HEK293T (cell line): ENCODE measurements at regions not wholly inside any gene's neighbourhood (a gene's known extent, or its start where the extent isn't known, plus 50 kb on each side); places are given as distances from the start of the nearest gene placed in this dataset.

ENCODE experiments used
- BHLHE40 ChIP-seq: fragments of 450-650 bp; IDR thresholded peaks from 2 replicates; pipeline ENCODE4 v1.6.1; 2016; ENCODE audit warnings: mild to moderate bottlenecking, moderate library complexity, borderline replicate concordance
- HDGF ChIP-seq: fragments of 450-650 bp; IDR thresholded peaks from 2 replicates; pipeline ENCODE4 v1.6.1; 2017; ENCODE audit warnings: antibody characterized with exemption, borderline replicate concordance
- LEF1 ChIP-seq: fragments of 450-650 bp; IDR thresholded peaks from 2 replicates; pipeline ENCODE4 v1.6.1; 2017; ENCODE audit warnings: mild to moderate bottlenecking, borderline replicate concordance
- NFRKB ChIP-seq: fragments of 450-650 bp; IDR thresholded peaks from 2 replicates; pipeline ENCODE4 v1.6.1; 2016; ENCODE audit warnings: mild to moderate bottlenecking, moderate library complexity
- SP1 ChIP-seq: fragments of 450-650 bp; IDR thresholded peaks from 2 replicates; pipeline ENCODE4 v1.6.1; 2017

DNA sequence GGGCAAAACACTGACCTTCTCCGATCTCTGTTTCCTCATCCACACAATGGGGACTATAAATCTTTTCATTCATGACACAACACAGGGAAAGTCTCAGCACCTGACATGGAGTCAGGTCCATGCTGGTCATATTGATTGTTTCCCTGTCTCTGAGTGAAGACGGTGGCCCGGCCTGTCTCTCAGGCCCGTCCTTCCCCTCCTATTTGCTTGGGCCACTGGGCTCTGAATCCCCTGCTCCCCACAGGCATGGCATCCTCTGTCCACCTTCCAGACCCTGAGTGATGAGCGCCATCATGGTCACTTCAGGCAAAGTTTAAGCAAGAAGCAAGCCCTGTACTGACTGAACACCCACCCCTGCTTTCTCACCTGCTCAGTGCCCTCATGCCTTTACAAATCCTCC lies 113.3 kb upstream of the ALX4 start:
- no peak for TF ChIP-seq SP1
- no peak for TF ChIP-seq NFRKB
- no peak for TF ChIP-seq BHLHE40
- TF ChIP-seq HDGF, result no peak
- no peak for TF ChIP-seq LEF1
